ENCODE measurements at regions not wholly inside any gene's neighbourhood (a gene's known extent, or its start where the extent isn't known, plus 50 kb on each side); places are given as distances from the start of the nearest gene placed in this dataset.

DNA sequence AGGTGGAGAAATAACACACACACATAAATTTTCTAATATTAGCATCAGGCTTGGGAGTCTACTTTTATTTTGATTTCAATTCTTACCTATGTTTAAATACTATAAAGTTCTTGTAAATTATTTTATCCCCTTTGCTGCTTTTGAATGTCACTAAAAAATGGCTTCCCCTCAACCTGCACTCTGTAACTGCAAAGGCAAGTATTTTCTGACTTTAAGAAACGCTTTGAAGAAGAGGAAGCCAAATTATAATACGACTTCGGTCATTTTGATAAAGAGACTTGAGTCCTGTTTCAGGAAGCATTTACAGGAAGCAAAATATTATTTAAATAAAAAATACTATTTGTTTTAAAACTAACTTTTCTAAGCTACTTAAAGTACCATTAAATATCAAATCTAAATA is 627.7 kb upstream of the AGTR1 start:
- TF ChIP-seq, protein P1, sequence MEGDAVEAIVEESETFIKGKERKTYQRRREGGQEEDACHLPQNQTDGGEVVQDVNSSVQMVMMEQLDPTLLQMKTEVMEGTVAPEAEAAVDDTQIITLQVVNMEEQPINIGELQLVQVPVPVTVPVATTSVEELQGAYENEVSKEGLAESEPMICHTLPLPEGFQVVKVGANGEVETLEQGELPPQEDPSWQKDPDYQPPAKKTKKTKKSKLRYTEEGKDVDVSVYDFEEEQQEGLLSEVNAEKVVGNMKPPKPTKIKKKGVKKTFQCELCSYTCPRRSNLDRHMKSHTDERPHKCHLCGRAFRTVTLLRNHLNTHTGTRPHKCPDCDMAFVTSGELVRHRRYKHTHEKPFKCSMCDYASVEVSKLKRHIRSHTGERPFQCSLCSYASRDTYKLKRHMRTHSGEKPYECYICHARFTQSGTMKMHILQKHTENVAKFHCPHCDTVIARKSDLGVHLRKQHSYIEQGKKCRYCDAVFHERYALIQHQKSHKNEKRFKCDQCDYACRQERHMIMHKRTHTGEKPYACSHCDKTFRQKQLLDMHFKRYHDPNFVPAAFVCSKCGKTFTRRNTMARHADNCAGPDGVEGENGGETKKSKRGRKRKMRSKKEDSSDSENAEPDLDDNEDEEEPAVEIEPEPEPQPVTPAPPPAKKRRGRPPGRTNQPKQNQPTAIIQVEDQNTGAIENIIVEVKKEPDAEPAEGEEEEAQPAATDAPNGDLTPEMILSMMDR (IDR thresholded peaks at IDR 0.05; ENCODE audit: insufficient read depth, low read length, poor library complexity, severe bottlenecking), result no peak
- no peak for TF ChIP-seq EZH2phosphoT487 (conservative IDR thresholded peaks at IDR 0.05; ENCODE audit: low read length)
